RWPE1 (cell line): ENCODE measurements at regions not wholly inside any gene's neighbourhood (a gene's known extent, or its start where the extent isn't known, plus 50 kb on each side); places are given as distances from the start of the nearest gene placed in this dataset.

Experiments used
- CTCF ChIA-PET: fragments of 350-600 bp; sonication (Branson Sonifier 250); formaldehyde crosslinking; extraction: SDS; loops from one replicate; lab custom pipeline; 2021; lab: Yijun Ruan, JAX
- POLR2A ChIA-PET: fragments of 400-600 bp; formaldehyde crosslinking; extraction: SDS; loops from one replicate; lab custom pipeline; 2020; ENCODE audit warnings: antibody characterized with exemption; ENCODE audit not compliant: low non-redundant PET; lab: Yijun Ruan, JAX
- DNase-seq: peaks from one replicate; pipeline ENCODE4 v3.0.0; 2012; ENCODE audit warnings: low spot score
- H3K27ac ChIP-seq: fragments of 450-650 bp; 2 replicates; pipeline ENCODE4 v1.5.1; 2017
- CTCF ChIP-seq: fragments of 450-650 bp; conservative IDR thresholded peaks from 2 replicates; pipeline ENCODE4 v1.5.1; 2017; ENCODE audit warnings: low read depth, mild to moderate bottlenecking

DNA sequence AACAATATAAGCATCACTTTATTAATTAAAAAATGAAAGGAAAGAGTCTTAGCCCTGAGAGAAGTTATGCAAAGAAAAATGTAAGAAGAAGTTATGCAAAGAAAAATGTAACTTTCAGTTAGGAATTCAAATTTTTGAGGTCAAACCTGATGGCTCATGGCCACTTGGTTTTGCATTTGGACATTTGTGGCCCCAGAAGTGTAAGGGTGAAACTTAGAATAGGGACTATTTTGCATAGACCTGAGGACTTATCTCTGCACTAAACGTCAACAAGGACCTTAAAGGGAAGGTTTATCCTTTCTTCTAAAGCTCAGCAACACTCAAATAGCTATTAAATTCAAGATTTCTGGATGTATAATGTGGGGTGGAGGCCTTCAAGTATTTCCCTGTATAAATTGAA lies 724.5 kb upstream of the POT1 start:
- POLR2A ChIA-PET = no interaction called here
- DNase-seq = no peak
- TF ChIP-seq CTCF = no peak
- no peak overlapping the region for H3K27ac ChIP-seq
- CTCF ChIA-PET = no interaction called here

DNA sequence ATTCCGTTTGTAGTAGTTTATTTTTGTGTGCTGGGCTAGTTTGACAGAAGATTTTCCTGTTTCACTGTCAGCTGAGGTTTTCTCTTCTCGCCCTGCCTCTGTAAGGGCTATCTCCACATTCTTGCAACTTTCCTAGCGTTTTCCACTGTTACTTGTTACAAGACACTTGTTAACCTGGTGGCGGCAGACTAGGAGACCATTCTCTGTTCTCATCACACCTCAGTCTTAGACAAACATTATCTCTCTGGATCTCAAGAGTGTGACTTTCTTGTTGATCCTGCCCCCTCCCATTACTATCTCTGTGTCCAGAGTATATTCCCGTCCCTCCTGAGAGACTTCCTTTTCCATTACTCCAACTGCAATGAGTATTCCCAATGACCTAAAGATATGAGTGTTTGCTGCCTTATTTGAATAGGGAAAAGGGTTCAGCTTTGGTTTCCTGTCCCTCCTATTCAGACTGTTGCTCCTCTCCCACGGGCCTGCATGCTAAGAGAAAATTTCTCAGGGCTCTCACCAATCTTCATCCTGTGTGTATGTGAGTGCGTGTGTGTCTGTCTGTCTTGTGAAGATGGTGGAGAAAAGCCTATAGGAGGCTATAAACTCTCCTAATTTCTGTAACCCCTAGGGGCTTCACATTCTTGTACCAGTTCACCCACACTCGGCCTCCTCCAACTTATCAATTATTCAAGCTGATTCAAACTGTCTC lies 722.4 kb upstream of the POT1 start:
- TF ChIP-seq CTCF = no peak
- CTCF ChIA-PET = no interaction called here

DNA sequence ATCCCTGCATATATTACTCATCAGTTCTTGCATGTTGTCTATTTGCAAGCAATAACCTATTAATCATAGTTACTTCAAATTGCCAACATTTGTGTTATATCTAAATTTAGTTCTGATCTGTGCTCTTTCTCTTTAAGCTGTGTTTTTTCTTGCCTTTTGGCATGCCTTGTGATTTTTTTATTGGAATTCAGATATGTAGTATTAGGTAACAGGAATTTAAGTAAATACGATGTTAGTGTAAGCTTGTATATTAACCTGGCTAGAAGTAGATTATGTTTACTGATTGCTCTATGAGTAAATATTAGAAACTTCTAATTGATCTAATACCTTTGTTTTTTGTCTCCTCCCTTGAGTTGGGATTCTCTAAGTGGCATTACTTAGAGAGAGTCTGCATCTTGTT lies 718.9 kb upstream of the POT1 start:
- no peak for DNase-seq
- CTCF ChIA-PET = no interaction called here
- POLR2A ChIA-PET = no interaction called here
- no peak overlapping the region for H3K27ac ChIP-seq
- no peak for TF ChIP-seq CTCF

More for the DNA sequence above, 722.4 kb upstream of the POT1 start:
- DNase-seq = no peak
- POLR2A ChIA-PET = no interaction called here
- no peak overlapping the region for H3K27ac ChIP-seq

GRCh38 chr7:125645770-125646169 lies 716.1 kb upstream of the POT1 start:
- ChIA-PET POLR2A (no interaction called here), CTCF (no interaction called here)
- H3K27ac ChIP-seq = no peak overlapping the region
- TF ChIP-seq CTCF = no peak
- DNase-seq = no peak

GRCh38 chr7:125644109-125644508 lies 714.5 kb upstream of the POT1 start:
- POLR2A ChIA-PET = no interaction called here
- CTCF ChIA-PET = no interaction called here
- TF ChIP-seq CTCF = no peak
- H3K27ac ChIP-seq = no peak overlapping the region
- DNase-seq = no peak

- ChIA-PET POLR2A (no interaction called here), CTCF (no interaction called here)
- no peak for DNase-seq
- TF ChIP-seq CTCF = no peak
- no peak overlapping the region for H3K27ac ChIP-seq
Measured at GRCh38 chr7:125643302-125643701, 713.7 kb upstream of the POT1 start.

DNA sequence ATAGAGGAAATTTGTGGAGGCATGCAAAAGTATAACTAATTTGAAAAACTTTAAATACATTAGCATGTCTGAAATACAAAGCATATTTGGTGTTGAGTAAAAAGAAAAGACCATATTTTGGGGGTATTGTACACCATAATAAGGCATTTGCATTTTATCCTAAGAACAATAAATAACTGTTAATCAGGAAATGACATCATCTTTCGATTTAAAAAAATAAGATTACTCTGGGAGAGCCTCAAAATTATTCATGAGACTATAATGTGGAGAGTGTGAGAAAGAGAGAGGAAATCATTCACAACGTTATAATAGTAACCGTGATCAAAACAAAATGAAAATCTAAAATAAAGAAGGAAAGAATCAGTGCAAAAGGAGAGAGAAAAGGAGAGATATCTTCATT lies 712.3 kb upstream of the POT1 start:
- DNase-seq = no peak
- no peak overlapping the region for H3K27ac ChIP-seq
- TF ChIP-seq CTCF = no peak
- ChIA-PET CTCF (no interaction called here), POLR2A (no interaction called here)
